HG02981 (cell line): ENCODE measurements at regions not wholly inside any gene's neighbourhood (a gene's known extent, or its start where the extent isn't known, plus 50 kb on each side); places are given as distances from the start of the nearest gene placed in this dataset.
A peak's percentile ranks its signal among the peaks of the same experiment; 100 is the strongest.

Experiments used
- ATAC-seq: cut with Tn5 transposase; IDR thresholded peaks from one replicate; pipeline ENCODE4 v1.9.1; 2021; ENCODE audit warnings: mild to moderate bottlenecking, moderate library complexity; ENCODE audit not compliant: unreplicated experiment

GRCh38 chr4:158010361-158010760, 162.5 kb downstream of the GASK1B start:
- ATAC-seq, result no peak

- ATAC-seq, result no peak
These were observed 164.1 kb downstream of the GASK1B start for GRCh38 chr4:158008551-158009218.

GRCh38 chr4:158007566-158007965, 165.3 kb downstream of the GASK1B start:
- no peak for ATAC-seq

- ATAC-seq, result no peak
These were observed 165.8 kb downstream of the GASK1B start for GRCh38 chr4:158006990-158007389.

DNA sequence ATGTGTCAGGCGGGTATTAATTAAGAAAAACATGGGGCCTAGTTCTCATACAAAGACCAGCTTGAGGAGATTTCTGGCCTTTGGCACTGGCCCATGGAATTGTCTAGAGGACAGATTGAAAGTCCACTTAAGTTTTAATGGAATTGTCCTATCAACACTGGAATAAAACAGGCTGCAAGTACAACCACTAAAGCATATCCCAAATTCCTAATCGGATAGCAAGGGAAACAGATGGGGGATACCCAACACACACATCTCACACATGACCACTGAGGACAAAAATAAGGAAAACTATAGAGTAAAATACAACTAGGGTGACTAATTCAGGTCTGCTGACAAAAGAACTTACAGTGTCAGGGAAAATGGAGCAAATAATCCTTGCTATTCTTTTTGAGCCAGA, 167.8 kb downstream of the GASK1B start:
- no peak for ATAC-seq

DNA sequence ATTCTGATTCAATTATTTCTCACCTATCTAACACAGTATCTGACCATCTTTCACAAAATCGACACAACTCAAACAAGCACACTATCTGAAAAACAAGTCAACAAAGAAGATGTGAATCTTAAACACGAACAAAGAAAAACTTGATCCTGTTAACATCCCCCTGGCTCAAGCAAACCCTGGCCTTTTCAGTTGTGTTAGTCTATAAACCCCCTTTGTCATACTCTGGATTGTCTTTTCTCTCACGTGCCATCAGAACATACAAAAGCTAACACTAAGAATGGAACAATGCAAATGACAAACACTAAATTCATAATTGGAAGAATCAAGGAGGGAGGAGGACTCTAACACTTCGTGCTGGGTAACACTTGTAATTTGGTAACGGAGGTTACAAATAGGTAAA, 168.7 kb downstream of the GASK1B start:
- ATAC-seq, result no peak

DNA sequence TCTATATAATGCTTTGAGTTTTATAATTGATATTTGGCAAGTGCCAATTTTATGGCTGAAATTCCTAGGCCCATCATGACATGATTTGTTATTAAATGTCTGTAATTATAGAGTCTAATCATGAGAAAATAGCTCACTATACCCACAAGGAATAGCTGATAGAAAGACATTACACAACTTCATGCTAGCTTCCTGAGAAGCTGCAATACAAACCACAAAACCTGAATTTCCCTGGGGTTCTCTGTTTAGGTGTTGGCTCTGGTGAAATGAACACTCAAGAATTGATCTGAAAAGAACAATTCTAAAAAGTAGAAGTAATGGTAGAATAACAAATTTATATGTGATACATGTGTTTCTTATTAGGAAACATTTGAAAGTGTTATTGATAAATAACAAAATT, 169.6 kb downstream of the GASK1B start:
- no peak for ATAC-seq

DNA sequence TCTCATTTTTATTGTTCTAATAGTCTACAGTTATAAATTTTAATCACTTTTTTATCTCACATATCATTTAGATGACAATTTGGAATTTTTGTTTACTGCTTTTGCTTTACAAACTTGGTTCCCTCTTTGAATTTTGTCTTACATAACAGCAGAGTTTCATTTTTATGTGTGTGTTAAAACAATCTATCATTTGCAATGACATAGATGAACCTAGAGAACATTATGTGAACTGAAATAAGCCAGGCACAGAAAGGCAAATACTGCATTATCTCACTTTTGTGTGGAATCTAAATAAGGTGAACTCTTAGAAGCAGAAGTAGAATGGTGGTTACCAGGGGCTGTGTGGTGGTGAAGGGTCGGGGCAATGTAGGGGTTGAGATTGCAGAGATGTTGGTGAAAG, 170.7 kb downstream of the GASK1B start:
- ATAC-seq, result no peak

DNA sequence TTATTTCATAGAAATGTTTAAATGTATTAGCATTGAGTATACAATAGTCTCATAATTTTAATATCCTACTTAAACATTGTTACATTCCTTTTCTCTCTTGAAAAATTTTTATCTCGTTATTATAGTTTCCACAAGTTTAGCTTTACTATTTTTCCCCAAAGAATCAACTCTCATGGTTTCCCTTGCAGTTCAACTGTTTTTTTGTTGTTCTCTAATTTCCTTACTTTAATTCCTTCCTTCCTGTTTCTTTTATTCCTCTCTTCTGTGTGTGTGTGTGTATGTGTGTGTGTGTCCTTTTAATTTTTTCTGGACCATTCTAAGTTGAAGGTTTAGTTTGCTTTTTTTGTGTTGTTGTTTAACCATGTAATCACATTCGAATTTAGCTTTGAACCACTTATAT, 171.1 kb downstream of the GASK1B start:
- no peak for ATAC-seq

DNA sequence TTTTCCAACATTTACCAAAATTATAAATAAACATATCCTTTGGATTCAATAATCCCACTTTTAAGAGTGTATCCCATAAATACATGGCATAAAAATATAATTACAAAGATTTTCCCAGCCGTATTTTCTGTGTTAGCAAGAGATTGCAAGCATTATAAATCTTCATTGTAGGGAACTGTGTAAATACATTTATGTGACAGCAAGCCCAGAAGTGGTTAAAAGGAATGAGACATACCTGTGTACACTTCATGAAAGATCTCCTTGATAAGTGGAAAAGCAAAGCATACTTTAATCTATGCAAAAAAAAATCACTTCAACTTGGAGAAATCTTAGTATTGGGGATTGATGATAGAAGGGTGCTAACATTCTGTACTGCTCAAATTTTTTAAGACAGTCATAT, 173.1 kb downstream of the GASK1B start:
- ATAC-seq, result no peak

DNA sequence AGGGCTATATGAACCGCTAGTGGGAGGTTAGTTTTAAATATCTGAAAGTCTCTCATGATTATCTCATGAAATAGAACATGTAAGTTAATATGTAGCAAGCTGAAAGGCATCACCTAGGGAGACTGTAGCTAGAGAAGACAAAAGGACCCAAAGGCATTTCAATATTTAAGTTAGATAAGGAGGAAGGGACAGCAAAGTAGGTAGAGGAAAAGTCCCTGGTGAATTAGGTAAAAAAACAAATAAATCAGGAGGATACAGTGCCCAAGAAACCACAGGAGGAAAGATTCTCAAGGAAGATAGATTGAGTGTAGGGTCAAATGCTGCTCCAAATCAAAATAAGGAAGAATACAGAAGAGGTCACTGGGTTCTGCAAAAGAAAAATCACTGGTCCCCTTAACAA, 175.5 kb downstream of the GASK1B start:
- no peak for ATAC-seq

- ATAC-seq, result no peak
These were observed 176.5 kb downstream of the GASK1B start for GRCh38 chr4:157996061-157997028.

DNA sequence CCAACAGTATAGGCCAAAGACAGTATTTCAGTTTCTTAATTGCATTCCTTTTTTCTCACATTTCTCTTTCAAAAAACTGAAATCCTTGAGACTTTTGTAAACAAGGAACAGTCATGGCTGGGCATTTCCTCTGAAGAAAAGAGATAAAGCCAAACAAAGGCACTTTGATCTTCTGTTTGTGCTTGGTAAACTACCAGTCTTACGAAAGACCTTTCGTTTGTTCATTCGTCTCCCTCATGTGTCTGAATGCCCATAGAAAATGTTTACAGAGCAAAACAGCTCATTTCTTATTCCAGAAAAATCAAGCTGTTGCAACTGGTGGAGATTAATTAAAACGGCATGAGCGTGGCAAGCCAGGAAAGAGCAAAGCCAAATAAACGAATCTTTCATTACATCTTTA, 178.0 kb downstream of the GASK1B start:
- no peak for ATAC-seq

DNA sequence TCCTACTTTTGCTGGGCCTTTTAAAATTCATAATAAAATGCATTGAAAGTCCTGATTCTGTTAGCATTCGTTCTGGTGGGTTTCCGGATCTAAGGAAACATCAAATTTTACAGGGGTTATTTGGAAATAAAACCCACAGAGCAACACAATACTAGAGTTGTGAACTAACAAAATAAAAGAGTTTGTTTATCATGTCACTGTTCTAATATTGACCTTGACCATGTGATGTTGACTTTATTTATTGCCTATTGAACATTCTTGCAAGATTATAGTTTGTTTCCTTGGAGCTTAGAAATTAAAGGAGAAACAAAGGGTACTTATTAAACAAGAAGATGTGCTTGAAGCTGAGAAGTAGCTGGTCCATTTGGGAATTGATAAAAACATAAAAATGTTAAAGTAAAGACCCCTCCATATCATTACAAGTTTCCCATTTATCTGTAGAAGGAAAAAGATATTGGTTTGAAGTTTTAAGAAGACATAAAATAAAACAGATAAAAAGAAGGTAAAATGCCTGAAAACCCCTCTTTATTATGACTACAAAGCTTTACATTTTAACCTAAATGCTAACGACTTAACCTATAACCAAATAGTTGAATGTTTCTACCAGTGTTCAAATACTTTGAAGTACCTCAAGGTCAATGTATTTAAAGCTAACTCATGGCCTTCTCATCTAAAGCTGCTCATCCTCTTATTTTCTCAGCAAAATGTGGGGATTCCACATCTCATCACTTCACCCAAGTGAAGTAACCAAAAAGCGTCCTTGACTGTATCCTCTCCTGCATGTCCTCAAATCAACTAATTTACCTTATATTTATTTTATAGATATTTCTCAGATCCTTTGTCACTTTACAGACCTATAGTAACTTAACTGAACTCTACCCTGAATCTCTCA, 179.6 kb downstream of the GASK1B start:
- ATAC-seq, result no peak

GRCh38 chr4:157992038-157992705, 180.7 kb downstream of the GASK1B start:
- peak; percentile 62 for ATAC-seq

- ATAC-seq, result no peak
These were observed 184.2 kb downstream of the GASK1B start for GRCh38 chr4:157988641-157989040.

GRCh38 chr4:157984285-157984911, 188.4 kb downstream of the GASK1B start:
- no peak for ATAC-seq

GRCh38 chr4:157983300-157983699, 189.5 kb downstream of the GASK1B start:
- no peak for ATAC-seq

- ATAC-seq, result no peak
These were observed 192.7 kb downstream of the GASK1B start for GRCh38 chr4:157980158-157980557.

- peak; percentile 95 for ATAC-seq
These were observed 194.0 kb downstream of the GASK1B start for GRCh38 chr4:157978680-157979361.
